ENCODE measurements at regions not wholly inside any gene's neighbourhood (a gene's known extent, or its start where the extent isn't known, plus 50 kb on each side); places are given as distances from the start of the nearest gene placed in this dataset.

DNA sequence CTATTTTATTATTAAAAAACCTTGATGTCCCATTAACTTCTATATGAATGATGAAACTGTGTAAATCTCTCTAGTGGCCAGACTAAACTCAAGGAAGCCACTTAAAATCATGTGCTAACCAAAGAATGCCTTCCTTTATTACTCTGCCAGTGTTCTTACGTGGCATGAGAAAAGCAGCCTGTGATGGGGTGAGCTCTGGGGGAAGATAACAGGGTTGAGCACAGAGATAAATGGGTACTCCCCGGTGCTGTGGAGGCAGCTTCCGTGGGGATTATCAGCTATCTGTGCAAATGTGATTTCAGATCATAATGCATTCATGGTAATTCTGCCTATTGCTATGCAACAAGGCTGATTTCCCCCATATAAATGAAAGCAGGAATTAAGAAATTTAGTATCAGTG is 181.3 kb downstream of the CAVIN4 start:
- TF ChIP-seq, protein P1, sequence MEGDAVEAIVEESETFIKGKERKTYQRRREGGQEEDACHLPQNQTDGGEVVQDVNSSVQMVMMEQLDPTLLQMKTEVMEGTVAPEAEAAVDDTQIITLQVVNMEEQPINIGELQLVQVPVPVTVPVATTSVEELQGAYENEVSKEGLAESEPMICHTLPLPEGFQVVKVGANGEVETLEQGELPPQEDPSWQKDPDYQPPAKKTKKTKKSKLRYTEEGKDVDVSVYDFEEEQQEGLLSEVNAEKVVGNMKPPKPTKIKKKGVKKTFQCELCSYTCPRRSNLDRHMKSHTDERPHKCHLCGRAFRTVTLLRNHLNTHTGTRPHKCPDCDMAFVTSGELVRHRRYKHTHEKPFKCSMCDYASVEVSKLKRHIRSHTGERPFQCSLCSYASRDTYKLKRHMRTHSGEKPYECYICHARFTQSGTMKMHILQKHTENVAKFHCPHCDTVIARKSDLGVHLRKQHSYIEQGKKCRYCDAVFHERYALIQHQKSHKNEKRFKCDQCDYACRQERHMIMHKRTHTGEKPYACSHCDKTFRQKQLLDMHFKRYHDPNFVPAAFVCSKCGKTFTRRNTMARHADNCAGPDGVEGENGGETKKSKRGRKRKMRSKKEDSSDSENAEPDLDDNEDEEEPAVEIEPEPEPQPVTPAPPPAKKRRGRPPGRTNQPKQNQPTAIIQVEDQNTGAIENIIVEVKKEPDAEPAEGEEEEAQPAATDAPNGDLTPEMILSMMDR (IDR thresholded peaks at IDR 0.05; ENCODE audit: extremely low read depth, missing control alignments): no peak
- no peak for DNase-seq (ENCODE audit: low spot score)

DNA sequence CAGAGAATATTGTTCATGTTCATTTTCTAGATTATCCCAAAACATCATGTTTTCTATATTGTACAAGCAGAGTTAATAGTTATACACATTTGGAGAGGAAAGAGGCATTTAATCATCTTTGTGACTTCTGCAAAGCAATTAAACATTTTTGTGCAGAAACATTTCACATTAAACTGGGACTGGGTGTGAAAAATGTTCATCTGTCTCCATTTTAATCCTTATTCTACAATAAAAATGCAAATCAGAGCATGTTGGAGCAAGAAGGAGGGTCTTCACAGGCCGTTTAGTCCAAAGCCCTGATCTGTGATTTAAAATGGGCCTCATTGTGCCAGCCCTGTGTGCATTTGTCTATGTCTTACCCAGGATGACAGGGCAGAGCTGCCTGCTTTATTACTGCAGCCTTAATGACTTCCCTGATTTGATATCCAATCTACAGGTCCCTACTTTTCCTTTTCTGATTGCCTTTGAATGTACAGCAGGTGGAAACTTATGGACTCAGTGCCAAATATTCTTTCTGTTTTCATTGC is 183.5 kb downstream of the CAVIN4 start:
- TF ChIP-seq, protein P1 (IDR thresholded peaks at IDR 0.05; ENCODE audit: extremely low read depth, missing control alignments): no peak

DNA sequence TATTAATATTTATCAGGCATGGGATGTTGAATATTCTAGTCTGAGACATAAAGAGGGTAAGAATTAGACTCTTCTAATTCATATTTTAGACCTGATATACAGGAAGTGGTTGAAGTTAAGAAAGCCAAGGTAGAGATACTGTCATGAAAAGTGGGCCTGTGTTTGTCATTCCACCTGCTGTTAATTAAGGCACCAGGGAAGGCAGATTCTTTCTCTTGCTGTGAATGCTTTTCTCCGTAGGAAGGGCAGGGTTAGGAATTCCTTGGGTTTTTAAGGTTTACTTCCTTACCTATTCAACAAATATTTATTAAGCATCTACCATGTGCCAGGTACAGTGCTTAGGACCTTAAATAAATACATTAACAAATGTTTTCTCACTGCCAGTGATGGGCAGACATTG is 196.4 kb downstream of the CAVIN4 start:
- TF ChIP-seq, protein P1 (IDR thresholded peaks at IDR 0.05; ENCODE audit: extremely low read depth, missing control alignments): no peak
- no peak for DNase-seq (ENCODE audit: low spot score)

More for the DNA sequence above, 183.5 kb downstream of the CAVIN4 start:
- DNase-seq (ENCODE audit: low spot score): no peak

DNA sequence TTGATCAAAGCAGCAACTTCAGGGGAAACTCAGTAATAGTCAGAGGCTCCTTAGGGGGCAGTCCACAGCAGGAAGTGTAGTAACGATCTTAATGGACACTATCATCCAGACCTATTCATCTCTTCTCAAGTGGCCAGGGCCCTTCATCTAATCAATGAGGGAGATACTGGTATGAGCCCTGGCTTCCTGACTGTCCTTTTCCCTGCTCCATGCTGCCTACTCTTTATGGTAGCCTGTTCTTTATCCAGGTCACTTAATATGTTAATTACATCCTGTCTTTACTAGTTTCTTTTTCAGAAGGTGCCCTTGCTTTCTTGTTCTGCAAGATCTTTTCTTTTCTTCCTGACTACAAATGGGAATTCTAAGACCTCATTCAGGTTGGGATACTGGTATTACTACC is 197.1 kb downstream of the CAVIN4 start:
- DNase-seq (ENCODE audit: low spot score): no peak
- TF ChIP-seq, protein P1 (IDR thresholded peaks at IDR 0.05; ENCODE audit: extremely low read depth, missing control alignments): no peak

DNA sequence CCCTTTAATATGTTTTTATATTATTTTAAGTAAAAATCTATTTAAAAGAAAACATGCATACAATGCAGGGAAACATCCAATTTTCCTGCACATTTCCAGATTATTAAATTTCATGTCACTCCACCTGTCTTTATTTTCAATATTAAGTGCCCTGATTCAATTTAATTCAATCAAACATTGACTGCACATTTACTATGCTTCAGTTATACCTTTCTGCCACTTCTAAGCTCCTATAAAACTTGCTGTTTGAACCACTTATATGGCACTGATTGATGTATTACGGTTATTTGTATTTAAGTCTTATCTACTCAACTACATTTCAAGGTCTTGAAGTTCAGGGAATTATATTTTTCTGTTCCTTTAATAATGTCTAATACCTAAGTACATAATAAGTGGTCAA is 198.0 kb downstream of the CAVIN4 start:
- DNase-seq (ENCODE audit: low spot score): no peak
- TF ChIP-seq, protein P1 (IDR thresholded peaks at IDR 0.05; ENCODE audit: extremely low read depth, missing control alignments): no peak

DNA sequence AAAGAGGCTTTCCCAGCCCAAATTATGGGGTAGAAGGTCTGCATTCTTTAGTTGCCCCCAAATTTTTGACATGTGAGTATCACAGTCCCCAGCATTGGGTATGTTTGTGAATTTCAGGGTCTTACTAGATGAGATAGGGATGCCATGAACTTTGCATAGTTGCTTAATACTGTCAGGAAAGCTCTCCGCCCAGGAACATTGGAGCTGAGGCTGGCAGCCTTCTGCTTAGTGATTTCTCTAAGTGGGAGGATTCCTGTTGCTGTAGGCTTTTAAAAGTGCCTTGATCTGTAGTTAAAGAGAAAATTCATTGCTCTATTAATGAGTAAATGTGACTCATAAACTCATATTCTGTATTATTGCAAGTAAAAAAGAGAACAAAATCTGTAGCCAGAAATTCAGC is 206.9 kb downstream of the CAVIN4 start:
- no peak for DNase-seq (ENCODE audit: low spot score)
- TF ChIP-seq, protein P1 (IDR thresholded peaks at IDR 0.05; ENCODE audit: extremely low read depth, missing control alignments): no peak

DNA sequence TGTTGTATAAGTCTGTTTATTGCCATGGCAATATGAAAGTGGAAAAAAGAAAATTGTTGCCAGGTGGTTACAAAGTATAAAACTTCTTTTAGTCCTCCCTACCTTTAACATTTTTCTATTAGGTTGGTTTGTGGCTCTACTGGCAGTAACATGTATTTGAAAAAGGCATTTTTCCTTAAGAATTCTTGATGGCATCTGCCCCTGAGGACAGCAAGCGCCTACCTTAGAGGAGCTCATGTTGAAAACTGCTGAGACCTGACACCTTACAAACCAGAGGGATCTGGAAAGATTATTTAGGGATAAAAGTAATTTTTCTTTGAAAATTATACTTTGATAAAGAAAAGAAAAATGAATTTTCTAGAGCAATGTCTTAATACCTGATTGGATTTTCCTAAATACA is 208.1 kb downstream of the CAVIN4 start:
- no peak for DNase-seq (ENCODE audit: low spot score)
- TF ChIP-seq, protein P1 (IDR thresholded peaks at IDR 0.05; ENCODE audit: extremely low read depth, missing control alignments): no peak

Measured in GM20000 (cell line).